Retinal pigment epithelial cell (primary cell): ENCODE measurements at regions not wholly inside any gene's neighbourhood (a gene's known extent, or its start where the extent isn't known, plus 50 kb on each side); places are given as distances from the start of the nearest gene placed in this dataset.

ENCODE experiments used
- DNase-seq: peaks from one replicate; pipeline ENCODE4 v3.0.0-alpha.2; 2010; ENCODE audit warnings: low read depth
- H3K4me3 ChIP-seq: 2 replicates; pipeline ENCODE4 v1.5.1; 2011; ENCODE audit warnings: mild to moderate bottlenecking, low read length, control low read depth, moderate library complexity
- CTCF ChIP-seq: conservative IDR thresholded peaks from 2 replicates; pipeline ENCODE4 v1.5.1; 2011; ENCODE audit warnings: low read depth, low read length, control low read depth, inconsistent platforms

GRCh38 chr18:77607087-77607486 lies 357.4 kb downstream of the GALR1 start:
- no peak overlapping the region for H3K4me3 ChIP-seq
- no peak for TF ChIP-seq CTCF
- DNase-seq: no peak

GRCh38 chr18:77608807-77609206 lies 359.2 kb downstream of the GALR1 start:
- H3K4me3 ChIP-seq: no peak overlapping the region
- TF ChIP-seq CTCF: no peak
- no peak for DNase-seq

GRCh38 chr18:77617694-77618093 lies 368.0 kb downstream of the GALR1 start:
- no peak for TF ChIP-seq CTCF
- no peak overlapping the region for H3K4me3 ChIP-seq
- DNase-seq: no peak

- H3K4me3 ChIP-seq: no peak overlapping the region
- no peak for DNase-seq
- no peak for TF ChIP-seq CTCF
Measured at GRCh38 chr18:77619525-77619924, 369.9 kb downstream of the GALR1 start.

- TF ChIP-seq CTCF: no peak
- no peak overlapping the region for H3K4me3 ChIP-seq
- no peak for DNase-seq
Measured at GRCh38 chr18:77622009-77622692, 372.5 kb downstream of the GALR1 start.

GRCh38 chr18:77632758-77633157 lies 383.1 kb downstream of the GALR1 start:
- TF ChIP-seq CTCF: no peak
- DNase-seq: no peak
- H3K4me3 ChIP-seq: no peak overlapping the region

GRCh38 chr18:77634494-77634893 lies 384.8 kb downstream of the GALR1 start:
- no peak for TF ChIP-seq CTCF
- no peak for DNase-seq
- H3K4me3 ChIP-seq: no peak overlapping the region
